Kidney glomerular epithelial cell (primary cell): ENCODE measurements at regions not wholly inside any gene's neighbourhood (a gene's known extent, or its start where the extent isn't known, plus 50 kb on each side); places are given as distances from the start of the nearest gene placed in this dataset.
"Not testable (repeated sequence)": the region's sequence is repeated elsewhere in the genome, so short reads cannot be mapped to it uniquely, and the experiment has no call there.

ENCODE experiments used
- DNase-seq: peaks from one replicate; lab custom pipeline; 2025; lab: John Stamatoyannopoulos, UW

- no peak for DNase-seq
Measured at GRCh38 chr6:160804639-160805038, 102.6 kb downstream of the PLG start.

GRCh38 chr6:160808263-160808662, 106.2 kb downstream of the PLG start:
- no peak for DNase-seq

GRCh38 chr6:160810238-160810637, 108.2 kb downstream of the PLG start:
- no peak for DNase-seq

GRCh38 chr6:160812097-160812496, 110.1 kb downstream of the PLG start:
- DNase-seq = no peak

GRCh38 chr6:160818934-160819333, 116.9 kb downstream of the PLG start:
- DNase-seq = no peak

- not testable (repeated sequence) for DNase-seq
Measured at GRCh38 chr6:160820661-160821060, 118.6 kb downstream of the PLG start.

- DNase-seq = no peak
Measured at GRCh38 chr6:160831739-160832138, 129.7 kb downstream of the PLG start.

- no peak for DNase-seq
Measured at GRCh38 chr6:160832422-160832821, 130.4 kb downstream of the PLG start.

GRCh38 chr6:160837146-160837545, 135.1 kb downstream of the PLG start:
- no peak for DNase-seq

- no peak for DNase-seq
Measured at GRCh38 chr6:160851031-160851430, 140.5 kb upstream of the MAP3K4 start.

GRCh38 chr6:160853946-160854345, 137.6 kb upstream of the MAP3K4 start:
- DNase-seq = no peak

GRCh38 chr6:160858886-160859285, 132.7 kb upstream of the MAP3K4 start:
- DNase-seq = no peak

GRCh38 chr6:160859822-160860221, 131.7 kb upstream of the MAP3K4 start:
- no peak for DNase-seq

- no peak for DNase-seq
Measured at GRCh38 chr6:160861824-160862223, 129.7 kb upstream of the MAP3K4 start.

- DNase-seq = no peak
Measured at GRCh38 chr6:160863782-160864181, 127.8 kb upstream of the MAP3K4 start.

GRCh38 chr6:160871320-160871719, 120.2 kb upstream of the MAP3K4 start:
- DNase-seq = no peak

GRCh38 chr6:160881148-160881808, 110.3 kb upstream of the MAP3K4 start:
- no peak for DNase-seq

- DNase-seq = no peak
Measured at GRCh38 chr6:160882006-160882405, 109.6 kb upstream of the MAP3K4 start.

GRCh38 chr6:160882791-160883279, 108.7 kb upstream of the MAP3K4 start:
- DNase-seq = no peak

- no peak for DNase-seq
Measured at GRCh38 chr6:160883560-160883959, 108.0 kb upstream of the MAP3K4 start.

GRCh38 chr6:160883999-160884398, 107.6 kb upstream of the MAP3K4 start:
- no peak for DNase-seq

GRCh38 chr6:160889148-160889547, 102.4 kb upstream of the MAP3K4 start:
- not testable (repeated sequence) for DNase-seq

GRCh38 chr6:160891690-160892089, 99.9 kb upstream of the MAP3K4 start:
- DNase-seq = no peak

- DNase-seq = no peak
Measured at GRCh38 chr6:160895562-160895961, 96.0 kb upstream of the MAP3K4 start.
